Activated CD4-positive, alpha-beta T cell treated with anti-CD3 and anti-CD28 coated beads for 48 hours (primary cell): ENCODE measurements at regions not wholly inside any gene's neighbourhood (a gene's known extent, or its start where the extent isn't known, plus 50 kb on each side); places are given as distances from the start of the nearest gene placed in this dataset.
"Not testable (repeated sequence)": the region's sequence is repeated elsewhere in the genome, so short reads cannot be mapped to it uniquely, and the experiment has no call there.

Source experiments
- DNase-seq: peaks from one replicate; pipeline ENCODE4 v3.0.0-alpha.2; 2020

DNA sequence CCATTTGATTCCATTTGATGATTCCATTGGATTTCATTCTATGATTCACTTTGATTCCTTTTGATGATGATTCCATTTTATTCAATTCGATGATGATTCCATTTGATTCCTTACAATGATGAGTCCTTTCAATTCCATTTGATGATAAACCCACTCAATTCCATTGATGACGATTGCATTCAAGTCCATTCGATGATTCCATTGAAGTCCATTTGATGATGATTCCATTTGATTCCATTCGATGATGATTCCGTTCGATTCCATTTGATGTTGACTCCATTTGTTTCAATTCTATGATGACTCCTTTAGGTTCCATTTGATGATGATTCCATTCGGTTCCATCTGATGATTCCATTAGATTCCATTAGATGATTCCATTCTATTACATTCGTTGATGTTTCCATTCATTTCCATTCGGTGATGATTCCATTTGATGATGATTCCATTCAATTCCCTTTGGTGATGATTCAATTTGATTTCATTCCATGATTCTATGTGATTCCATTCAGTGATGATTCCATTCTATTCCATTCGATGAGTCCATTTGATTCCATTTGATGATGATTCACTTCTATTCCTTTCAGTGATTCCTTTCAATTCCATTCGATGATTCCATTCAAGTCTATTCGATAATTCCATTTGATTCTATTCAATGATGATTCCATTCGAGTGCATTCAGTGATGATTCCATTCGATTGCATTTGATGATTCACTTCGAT lies 1106.0 kb downstream of the RPIA start:
- no peak for DNase-seq

DNA sequence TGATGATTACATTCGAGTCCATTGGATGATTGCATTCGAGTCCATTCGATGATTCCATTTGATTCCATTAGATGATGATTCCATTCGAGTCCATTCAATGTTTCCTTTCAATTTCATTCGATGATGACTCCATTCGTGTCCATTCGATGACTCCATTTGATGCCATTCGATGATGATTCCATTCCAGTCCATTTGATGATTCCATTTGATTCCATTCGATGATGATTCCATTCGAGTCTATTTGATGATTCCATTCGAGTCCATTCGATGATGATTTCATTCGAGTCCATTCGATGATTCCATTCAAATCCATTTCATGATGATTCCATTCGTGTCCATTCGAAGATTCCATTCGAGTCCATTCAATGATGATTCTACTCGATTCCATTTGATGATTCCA lies 1109.7 kb downstream of the RPIA start:
- not testable (repeated sequence) for DNase-seq

DNA sequence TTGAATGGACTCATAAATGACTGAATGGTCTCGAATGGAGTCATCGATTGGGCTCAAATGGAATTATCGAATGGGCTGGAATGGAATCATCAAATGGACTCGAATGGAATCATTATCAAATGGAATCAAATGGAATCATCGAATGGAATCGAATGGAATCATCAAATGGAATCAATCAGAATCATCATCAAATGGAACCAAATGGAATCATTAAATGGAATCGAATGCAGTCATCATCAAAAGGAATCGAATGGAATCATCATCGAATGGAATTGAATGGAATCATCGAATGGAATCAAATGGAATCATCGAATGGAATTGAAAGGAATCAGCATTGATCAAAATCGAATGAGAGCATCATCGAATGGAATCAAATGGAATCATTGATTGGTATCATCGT lies 1114.9 kb downstream of the RPIA start:
- not testable (repeated sequence) for DNase-seq

DNA sequence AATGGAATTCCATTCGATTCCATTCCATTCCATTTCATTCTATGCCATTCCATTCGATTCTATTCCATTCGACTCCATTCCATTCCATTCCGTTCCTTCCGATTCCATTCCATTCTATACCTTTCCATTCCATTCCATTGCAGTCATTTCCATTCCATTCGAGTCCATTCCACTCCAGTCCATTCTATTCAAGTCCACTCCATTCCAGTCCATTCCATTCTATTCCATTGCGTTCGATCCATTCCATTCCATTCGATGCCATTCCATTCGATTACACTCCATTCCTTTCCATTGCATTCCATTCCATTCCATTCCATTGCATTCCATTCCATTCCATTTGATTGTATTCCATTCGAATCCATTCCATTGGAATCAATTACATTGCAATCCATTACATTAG lies 1119.8 kb downstream of the RPIA start:
- no peak for DNase-seq

DNA sequence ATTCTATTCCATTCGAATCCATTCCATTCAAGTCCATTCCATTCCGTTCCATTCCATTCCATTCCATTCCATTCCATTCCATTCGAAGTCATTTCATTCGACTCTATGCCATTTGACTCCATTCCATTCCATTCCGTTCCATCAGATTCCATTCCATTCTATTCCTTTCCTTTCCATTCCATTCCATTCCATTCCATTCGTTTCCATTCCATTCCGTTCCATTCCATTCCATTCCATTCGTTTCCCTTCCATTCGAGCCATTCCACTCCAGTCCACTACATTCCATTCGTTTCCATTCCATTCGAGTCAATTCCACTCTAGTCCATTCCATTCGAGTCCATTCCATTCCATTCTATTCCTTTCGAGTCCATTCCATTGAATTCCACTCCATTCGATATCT lies 1120.4 kb downstream of the RPIA start:
- not testable (repeated sequence) for DNase-seq

DNA sequence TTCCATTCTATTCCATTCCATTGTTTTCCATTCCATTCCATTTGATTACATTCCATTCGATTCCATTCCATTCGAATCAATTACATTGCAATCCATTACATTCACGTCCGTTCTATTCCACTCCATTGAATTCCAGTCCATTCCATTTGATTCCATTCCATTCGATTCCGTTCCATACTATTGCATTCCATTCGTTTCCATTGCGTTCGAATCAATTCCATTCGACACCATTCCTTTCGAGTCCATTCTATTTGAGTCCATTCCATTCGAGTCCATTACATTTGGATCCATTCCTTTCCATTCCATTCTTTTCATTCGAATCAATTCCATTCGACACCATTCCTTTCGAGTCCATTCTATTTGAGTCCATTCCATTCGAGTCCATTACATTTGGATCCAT lies 1122.9 kb downstream of the RPIA start:
- DNase-seq, result not testable (repeated sequence)

DNA sequence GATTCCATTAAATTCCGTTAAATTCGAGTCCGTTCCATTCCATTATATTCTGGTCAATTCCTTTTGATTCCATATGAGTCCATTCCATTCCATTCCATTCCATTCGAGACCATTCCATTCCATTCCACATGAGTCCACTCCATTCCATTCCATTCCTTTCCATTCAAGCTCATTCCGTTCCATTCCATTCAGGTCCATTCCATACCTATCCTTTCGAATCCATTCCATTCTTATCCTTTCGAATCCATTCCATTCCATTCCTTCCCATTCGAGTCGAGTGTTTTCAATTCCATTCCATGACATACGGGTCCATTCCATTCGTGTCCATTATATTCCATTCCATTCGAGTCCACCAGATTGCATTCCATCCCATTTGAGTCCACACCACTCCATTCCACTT lies 1127.4 kb downstream of the RPIA start:
- DNase-seq, result no peak

DNA sequence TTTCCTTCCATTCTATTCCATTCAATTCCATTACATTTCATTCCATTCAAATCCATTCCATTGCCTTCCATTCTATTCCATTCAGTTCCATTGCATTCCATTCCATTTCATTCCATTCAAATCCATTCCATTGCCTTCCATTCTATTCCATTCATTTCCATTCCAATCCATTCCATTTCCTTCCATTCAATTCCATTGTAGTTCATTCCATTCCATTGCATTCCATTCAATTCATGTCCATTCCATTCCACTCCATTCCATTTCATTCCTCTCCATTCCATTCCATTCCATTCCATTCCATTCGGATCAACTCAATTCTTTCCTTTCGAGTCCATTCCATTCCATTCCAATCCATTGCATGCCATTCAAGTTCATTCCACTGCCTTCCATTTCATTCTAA lies 1128.3 kb downstream of the RPIA start:
- DNase-seq, result no peak

DNA sequence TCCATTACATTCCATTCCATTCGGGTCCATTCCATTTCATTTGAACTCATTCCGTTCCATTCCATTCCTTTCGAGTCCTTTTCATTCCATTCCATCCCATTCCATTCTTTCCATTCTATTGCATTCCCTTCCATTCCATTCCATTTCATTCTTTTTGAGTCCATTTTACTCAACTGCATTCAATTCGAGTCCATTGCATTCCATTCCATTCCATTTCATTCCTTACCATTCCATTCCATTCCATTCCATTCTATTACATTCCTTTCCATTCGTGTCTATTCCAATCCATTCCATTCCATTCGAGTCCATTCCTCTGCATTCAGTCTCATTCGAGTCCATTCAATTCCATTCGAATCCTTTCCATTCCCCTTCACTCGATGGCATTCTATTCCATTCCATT lies 1128.8 kb downstream of the RPIA start:
- no peak for DNase-seq

DNA sequence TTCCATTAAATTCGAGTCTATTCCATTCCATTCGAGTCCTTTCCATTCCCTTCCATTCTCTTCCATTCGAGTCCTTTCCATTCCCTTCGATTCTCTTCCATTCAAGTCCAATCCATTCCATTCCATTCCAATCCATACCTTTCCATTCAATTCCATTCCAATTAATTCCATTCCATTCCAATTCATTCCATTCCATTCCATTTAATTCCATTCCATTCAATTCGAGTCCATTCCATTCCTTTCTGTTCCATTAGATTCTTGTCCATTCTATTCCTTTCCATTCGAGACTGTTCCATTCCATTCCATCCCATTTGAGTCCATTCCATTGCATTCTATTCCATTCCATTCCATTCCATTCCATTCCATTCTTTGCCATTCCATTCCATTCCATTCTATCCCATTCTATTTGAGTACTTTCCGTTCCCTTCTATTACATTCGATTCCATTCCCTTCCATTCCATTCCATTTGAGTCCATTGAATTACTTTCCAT lies 1130.0 kb downstream of the RPIA start:
- DNase-seq, result no peak

DNA sequence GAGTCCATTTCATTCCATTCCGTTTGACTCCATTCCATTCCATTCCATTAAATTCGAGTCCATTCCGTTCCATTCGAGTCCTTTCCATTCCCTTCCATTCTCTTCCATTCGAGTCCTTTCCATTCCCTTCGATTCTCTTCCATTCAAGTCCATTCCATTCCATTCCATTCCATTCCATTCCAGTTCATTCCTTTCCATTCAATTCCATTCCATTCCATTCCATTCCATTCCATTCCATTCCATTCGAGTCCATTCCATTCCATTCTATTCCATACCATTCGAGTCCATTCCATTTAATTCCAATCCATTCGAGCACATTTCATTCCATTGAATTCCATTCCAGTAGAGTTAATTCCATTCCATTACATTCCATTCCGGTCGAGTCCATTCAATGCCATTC lies 1130.9 kb downstream of the RPIA start:
- DNase-seq, result not testable (repeated sequence)

DNA sequence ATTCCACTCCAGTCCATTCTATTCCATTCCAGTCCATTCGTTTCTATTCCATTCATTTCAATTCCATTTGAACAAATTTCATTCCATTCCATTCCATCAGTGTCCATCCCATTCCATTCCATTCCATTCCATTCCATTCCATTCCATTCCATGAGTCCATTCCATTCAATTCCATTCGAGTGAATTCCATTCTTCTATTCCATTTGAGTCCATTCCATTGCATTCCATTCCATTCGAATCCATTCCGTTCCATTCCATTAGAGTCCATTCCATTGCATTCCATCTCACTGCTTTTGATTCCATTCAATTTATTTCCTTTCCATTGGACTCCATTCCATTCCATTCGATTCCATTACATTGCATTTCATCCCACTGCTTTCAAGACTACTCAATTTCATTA lies 1132.1 kb downstream of the RPIA start:
- no peak for DNase-seq

DNA sequence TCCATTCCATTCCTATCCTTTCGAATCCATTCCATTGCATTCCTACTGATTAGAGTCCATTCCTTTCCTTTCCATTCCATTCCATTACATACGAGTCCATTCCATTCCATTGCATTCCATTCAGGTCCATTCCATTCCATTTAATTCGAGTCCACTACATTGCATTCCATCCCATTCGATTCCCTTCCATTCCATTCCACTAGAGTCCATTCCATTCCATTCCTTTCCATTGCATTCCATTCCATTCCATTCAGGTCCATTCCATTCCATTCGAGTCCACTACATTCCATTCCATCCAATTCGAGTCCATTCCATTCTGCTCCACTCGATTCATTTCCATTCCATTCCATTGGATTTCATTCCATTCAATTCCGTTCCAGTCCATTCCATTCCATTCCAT lies 1133.6 kb downstream of the RPIA start:
- no peak for DNase-seq

DNA sequence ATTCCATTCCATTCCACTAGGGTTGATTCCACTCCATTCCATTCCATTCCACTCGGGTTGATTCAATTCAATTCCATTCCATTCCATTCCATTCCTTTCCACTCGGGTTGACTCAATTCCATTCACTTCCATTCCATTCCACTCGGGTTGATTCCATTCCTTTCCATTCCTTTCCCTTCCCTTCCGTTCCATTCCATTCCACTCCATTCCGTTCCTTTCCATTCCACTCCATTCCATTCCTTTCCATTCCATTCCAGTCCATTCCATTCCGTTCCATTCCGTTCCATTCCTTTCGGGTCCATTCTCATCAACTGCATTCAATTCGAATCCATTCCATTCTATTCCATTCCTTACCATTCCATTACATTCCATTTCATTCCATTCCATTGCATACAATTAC lies 1135.3 kb downstream of the RPIA start:
- not testable (repeated sequence) for DNase-seq

DNA sequence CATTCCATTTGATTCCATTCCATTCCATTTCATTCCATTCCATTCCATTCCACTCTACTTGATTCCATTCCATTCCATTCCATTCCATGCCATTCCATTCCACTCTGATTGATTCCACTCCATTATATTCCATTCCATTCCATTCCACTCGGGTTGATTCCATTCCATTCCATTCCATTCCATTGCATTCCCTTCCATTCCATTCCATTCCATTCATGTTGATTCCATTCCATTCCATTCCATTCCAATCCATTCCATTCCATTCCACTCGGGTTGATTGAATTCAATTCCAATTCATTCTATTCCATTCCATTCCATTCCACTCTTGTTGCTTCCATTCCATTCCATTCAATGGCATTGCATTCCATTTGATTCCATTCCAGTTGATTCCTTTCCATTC lies 1136.4 kb downstream of the RPIA start:
- DNase-seq, result not testable (repeated sequence)

DNA sequence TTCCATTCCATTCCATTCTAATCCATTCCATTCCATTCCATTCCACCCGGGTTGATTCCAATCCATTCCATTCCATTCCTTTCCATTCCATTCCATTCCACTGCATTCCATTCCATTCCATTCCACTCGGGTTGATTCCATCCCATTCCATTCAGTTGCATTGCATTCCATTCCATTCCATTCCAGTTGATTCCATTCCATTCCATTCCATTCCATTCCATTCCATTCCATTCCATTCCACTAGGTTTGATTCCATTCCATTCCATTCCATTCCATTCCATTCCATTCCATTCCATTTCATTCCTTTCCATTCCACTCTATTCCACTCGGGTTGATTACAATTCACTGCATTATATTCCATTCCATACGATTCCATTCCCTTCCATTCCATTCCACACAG lies 1136.9 kb downstream of the RPIA start:
- DNase-seq, result not testable (repeated sequence)

DNA sequence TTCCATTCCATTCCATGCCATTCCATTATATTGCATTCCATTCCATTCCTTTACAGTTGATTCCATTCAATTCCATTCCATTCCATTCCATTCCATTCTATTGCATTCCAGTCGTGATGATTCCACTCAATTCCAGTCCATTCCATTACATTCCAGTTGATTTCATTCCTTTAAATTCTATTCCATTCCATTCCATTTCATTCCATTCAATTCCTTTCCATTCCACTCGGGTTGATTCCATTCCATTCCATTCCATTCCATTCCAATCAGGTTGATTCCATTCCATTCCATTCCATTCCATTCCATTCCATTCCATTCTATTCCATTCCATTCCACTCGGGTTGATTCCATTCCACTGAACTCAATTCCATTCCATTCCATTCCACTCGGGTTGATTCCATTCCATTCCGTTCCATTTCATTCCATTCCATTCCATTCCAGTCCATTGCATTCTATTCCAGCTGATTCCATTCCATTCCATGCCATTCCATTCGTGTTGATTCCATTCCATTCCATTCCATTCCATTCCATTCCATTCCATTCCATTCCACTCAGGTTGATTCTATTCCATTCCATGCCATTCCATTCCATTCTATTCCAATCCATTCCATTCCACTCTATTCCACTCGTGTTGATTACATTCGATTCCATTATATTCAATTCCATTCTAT lies 1137.6 kb downstream of the RPIA start:
- DNase-seq, result not testable (repeated sequence)

DNA sequence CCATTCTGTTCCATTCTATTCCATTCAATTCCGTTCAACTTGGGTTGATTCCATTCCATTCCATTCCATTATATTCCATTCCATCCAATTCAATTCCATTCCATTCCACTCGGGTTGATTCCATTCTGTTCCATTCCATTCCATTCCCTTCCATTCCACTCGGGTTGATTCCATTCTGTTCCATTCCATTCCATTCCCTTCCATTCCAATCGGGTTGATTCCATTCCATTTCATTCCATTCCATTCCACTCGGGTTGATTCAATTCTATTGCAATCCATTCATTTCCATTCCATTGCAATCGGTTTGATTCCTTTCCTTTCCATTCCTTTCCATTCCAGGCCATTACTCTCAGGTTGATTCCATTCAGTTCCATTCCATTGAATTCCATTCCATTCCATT lies 1138.4 kb downstream of the RPIA start:
- no peak for DNase-seq

DNA sequence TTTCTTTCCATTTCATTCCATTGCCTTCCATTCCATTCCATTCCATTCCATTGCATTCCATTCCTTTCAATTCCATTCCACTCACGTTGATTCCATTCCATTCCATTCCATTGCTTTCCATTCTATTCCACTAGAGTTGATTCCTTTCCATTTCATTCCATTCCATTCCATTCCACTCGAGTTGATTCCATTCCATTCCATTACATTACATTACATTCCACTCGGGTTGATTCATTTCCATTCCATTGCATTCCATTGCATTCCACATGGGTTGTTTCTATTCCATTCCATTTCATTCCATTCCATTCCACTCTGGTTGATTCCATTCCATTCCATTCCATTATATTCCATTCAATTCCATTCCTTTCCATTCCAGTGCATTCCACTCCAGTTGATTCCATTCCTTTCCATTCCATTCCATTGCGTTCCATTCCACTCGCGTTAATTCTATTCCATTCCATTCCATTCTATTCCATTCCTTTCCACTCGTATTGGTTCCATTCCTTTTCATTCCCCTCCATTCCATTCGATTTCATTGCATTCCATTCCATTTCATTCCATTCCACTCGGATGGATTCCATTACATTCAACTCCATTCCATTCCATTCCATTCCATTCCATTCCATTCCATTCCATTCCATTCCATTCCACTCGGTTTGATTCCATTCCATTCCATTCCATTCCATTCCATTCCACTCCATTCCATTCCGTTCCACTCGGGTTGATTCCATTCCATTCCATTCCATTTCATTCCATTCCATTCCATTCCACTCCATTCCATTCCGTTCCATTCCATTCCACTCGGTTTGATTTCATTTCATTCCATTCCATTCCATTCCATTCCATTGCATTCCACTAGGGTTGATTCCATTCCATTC lies 1139.1 kb downstream of the RPIA start:
- DNase-seq, result not testable (repeated sequence)

DNA sequence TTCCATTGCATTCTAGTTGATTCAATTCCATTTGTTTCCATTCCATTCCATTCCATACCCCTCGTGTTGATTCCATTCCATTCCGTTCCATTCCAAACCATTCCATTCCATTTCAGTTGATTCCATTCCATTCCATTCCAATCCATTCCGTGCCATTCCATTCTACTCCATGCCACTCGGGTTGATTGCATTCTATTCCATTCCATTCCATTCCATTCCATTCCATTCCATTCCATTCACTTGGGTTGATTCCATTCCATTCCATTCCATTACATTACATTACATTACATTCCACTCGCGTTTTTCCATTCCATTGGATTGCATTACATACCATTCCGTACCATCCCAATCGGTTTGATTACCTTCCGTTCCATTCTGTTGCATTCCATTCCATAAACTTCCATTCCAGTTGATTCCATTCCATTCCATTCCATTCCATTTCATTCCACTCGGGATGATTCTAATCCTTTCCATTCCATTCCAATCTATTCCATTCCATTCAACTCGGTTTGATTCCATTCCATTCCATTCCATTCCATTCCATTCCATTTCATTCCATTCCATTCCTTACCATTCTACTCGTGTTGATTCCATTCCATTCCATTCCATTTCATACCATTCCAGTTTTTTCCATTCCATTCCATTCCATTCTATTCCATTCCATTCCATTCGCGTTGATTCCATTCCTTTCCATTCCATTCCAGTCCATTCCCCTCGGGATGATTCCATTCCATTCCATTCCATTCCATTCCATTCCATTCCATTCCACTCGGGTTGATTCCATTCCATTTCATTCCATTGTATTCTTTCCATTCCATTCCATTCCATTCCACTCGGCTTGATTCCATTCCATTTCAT lies 1140.4 kb downstream of the RPIA start:
- no peak for DNase-seq

DNA sequence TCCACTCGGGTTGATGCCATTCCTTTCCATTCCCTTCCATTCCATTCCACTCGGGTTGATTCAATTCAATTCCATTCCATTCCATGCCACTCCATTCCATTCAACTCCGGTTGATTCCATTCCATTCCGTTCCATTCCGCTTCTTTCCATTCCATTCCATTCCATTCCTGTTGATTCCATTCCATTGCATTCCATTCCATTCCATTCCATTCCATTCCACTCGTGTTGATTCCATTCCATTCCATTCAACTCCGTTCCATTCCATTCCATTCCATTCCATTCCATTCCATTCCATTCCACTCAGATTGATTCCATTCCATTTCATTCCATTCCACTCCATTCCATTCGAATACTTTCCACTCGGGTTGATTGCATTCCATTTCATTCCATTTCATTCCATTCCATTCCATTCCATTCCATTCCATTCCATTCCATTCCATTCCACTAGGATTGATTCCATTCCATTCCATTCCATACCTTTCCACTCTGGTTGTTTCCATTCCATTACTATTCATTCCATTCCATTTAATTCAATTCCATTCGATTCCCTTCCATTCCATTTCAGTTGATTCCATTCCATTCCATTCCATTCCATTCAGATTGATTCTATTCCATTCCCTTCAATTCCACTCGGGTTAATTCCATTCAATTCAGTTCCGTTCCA lies 1141.8 kb downstream of the RPIA start:
- no peak for DNase-seq

DNA sequence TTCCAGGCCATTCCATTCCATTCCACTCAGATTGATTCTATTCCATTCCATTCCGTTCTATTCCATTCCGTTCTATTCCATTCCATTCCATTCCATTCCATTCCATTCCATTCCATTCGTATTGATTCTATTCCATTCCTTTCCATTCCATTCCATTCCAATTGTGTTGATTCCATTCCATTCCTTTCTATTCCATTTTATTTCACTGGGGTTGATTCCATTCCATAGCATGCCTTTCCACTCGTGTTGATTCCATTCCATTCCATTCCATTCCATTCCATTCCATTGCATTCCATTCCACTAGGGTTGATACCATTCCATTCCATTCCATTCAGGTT lies 1142.3 kb downstream of the RPIA start:
- DNase-seq, result no peak
